B cell (primary cell): ENCODE measurements at regions not wholly inside any gene's neighbourhood (a gene's known extent, or its start where the extent isn't known, plus 50 kb on each side); places are given as distances from the start of the nearest gene placed in this dataset.

ENCODE experiments used
- ATAC-seq: fragments of 200-7000 bp; cut with Tn5 transposase; one replicate; pipeline ENCODE4 v1.10.0; 2021; ENCODE audit warnings: low read depth, mild to moderate bottlenecking, moderate number of reproducible peaks, moderate library complexity
- CTCF ChIA-PET: fragments of 350-600 bp; sonication (Branson Sonifier 250); formaldehyde crosslinking; loops from one replicate; lab custom pipeline; 2021; ENCODE audit warnings: antibody characterized with exemption, inconsistent platforms; lab: Charles Lee
- POLR2A ChIA-PET: fragments of 350-600 bp; sonication (Branson Sonifier 250); formaldehyde crosslinking; loops from one replicate; lab custom pipeline; 2021; ENCODE audit warnings: antibody characterized with exemption; lab: Charles Lee
- DNase-seq: peaks from one replicate; pipeline ENCODE4 v3.0.0; 2013
- H2AFZ ChIP-seq: 2 replicates; pipeline ENCODE4 v1.6.1; 2012; ENCODE audit warnings: mild to moderate bottlenecking, low read depth, low read length; ENCODE audit not compliant: insufficient read depth, poor library complexity, severe bottlenecking
- H3K27ac ChIP-seq, 2 donors: 1 replicate in 1 of 2; 2 replicates in 1 of 2; pipeline ENCODE4 v1.5.1; 2012 to 2013; ENCODE audit warnings: low read length in 2 of 2, mild to moderate bottlenecking in 2 of 2, moderate library complexity in 1 of 2
- H3K27me3 ChIP-seq, 4 experiments: fragments of 200-600 bp in 1 of 4; sonication (generic) in 1 of 4; replicated peaks in 1 of 4; 1 replicate in 2 of 4; 2 replicates in 2 of 4; pipeline versions ENCODE4 v1.6.1 to v1.7.0; 2013 to 2016; ENCODE audit warnings: low read length in 3 of 4, mild to moderate bottlenecking in 2 of 4, mixed read lengths in 1 of 4, moderate library complexity in 1 of 4; ENCODE audit not compliant: insufficient read depth in 4 of 4, control insufficient read depth in 3 of 4; ENCODE audit errors: control extremely low read depth in 1 of 4
- H3K36me3 ChIP-seq, 2 experiments: replicated peaks in 1 of 2; 1 replicate in 1 of 2; 2 replicates in 1 of 2; pipeline versions ENCODE4 v1.6.1 to v1.7.1; 2013; ENCODE audit warnings: low read length in 1 of 2; ENCODE audit not compliant: insufficient read depth in 2 of 2, control insufficient read depth in 1 of 2; ENCODE audit errors: control extremely low read depth in 1 of 2, extremely low read depth in 1 of 2
- H3K4me1 ChIP-seq, 2 donors: fragments of 200-600 bp in 1 of 2; sonication (generic) in 1 of 2; 1 replicate in 1 of 2; 2 replicates in 1 of 2; pipeline versions ENCODE4 v1.5.1 to v1.6.1; 2013 to 2017; ENCODE audit warnings: low read length in 2 of 2; ENCODE audit not compliant: control insufficient read depth in 2 of 2, insufficient read depth in 2 of 2
- H3K4me2 ChIP-seq: replicated peaks from 2 replicates; pipeline ENCODE3; 2012; ENCODE audit warnings: mild to moderate bottlenecking, low read depth, low read length; ENCODE audit not compliant: poor library complexity, severe bottlenecking
- H3K4me3 ChIP-seq, 5 experiments: fragments of 200-600 bp in 1 of 5; sonication (generic) in 1 of 5; 1 replicate in 3 of 5; 2 replicates in 2 of 5; pipeline versions ENCODE4 v1.5.1 to v1.7.0; 2011 to 2016; ENCODE audit warnings: low read length in 4 of 5, mild to moderate bottlenecking in 4 of 5, low read depth in 2 of 5, control low read depth in 1 of 5, moderate library complexity in 1 of 5; ENCODE audit not compliant: insufficient read depth in 1 of 5; ENCODE audit errors: control extremely low read depth in 1 of 5, extremely low read depth in 1 of 5
- H3K79me2 ChIP-seq: fragments of 200-600 bp; sonication (generic); one replicate; pipeline ENCODE4 v1.6.0; 2016; ENCODE audit warnings: low read length; ENCODE audit not compliant: control insufficient read depth, insufficient read depth
- H3K9ac ChIP-seq: fragments of 200-600 bp; sonication (generic); 2 replicates; pipeline ENCODE4 v1.6.1; 2017; ENCODE audit warnings: mild to moderate bottlenecking, low read length, moderate library complexity
- H3K9me3 ChIP-seq, 3 donors: one replicate each; pipeline versions ENCODE4 v1.6.1 to v1.7.1; 2013; ENCODE audit warnings: low read length in 2 of 3; ENCODE audit not compliant: control insufficient read depth in 2 of 3, insufficient read depth in 1 of 3; ENCODE audit errors: control extremely low read depth in 1 of 3
- H4K20me1 ChIP-seq: 2 replicates; pipeline ENCODE4 v1.6.0; 2012; ENCODE audit warnings: mild to moderate bottlenecking, low read length; ENCODE audit not compliant: insufficient read depth, control insufficient read depth, poor library complexity, severe bottlenecking
- H3K27ac Mint-ChIP-seq: one replicate; pipeline ENCODE4 v1.8.0; 2021; ENCODE audit warnings: mixed read lengths
- H3K27me3 Mint-ChIP-seq: one replicate; pipeline ENCODE4 v1.8.0; 2021; ENCODE audit warnings: mixed read lengths
- H3K4me1 Mint-ChIP-seq: one replicate; pipeline ENCODE4 v1.8.0; 2021; ENCODE audit warnings: mixed read lengths
- H3K4me3 Mint-ChIP-seq: one replicate; pipeline ENCODE4 v1.8.0; 2021; ENCODE audit warnings: mixed read lengths
- H3K9me3 Mint-ChIP-seq: one replicate; pipeline ENCODE4 v1.8.0; 2022; ENCODE audit warnings: mixed read lengths; ENCODE audit not compliant: insufficient read depth
- EZH2 ChIP-seq: IDR thresholded peaks from 2 replicates; pipeline ENCODE4 v1.6.1; 2012; ENCODE audit warnings: borderline replicate concordance, low read depth, mild to moderate bottlenecking, moderate library complexity, low read length; ENCODE audit not compliant: insufficient read depth, poor library complexity, severe bottlenecking
- WGBS: methylation state at CpG from one replicate; pipeline ENCODE4 v1.1.5; 2013; ENCODE audit warnings: missing lambda C conversion rate; ENCODE audit not compliant: insufficient coverage; 5-methylcytosine and 5-hydroxymethylcytosine counted together
- intact Hi-C: fragments of 100-400 bp; cut with micrococcal nuclease; formaldehyde crosslinking; loops from one replicate; pipeline ENCODE4 v1.10.0; 2022
- TF ChIP-seq, protein P1 (sequence below): fragments of 200-600 bp; IDR thresholded peaks from one replicate; pipeline ENCODE4 v1.8.0; 2022; ENCODE audit warnings: antibody characterized with exemption, mild to moderate bottlenecking

DNA sequence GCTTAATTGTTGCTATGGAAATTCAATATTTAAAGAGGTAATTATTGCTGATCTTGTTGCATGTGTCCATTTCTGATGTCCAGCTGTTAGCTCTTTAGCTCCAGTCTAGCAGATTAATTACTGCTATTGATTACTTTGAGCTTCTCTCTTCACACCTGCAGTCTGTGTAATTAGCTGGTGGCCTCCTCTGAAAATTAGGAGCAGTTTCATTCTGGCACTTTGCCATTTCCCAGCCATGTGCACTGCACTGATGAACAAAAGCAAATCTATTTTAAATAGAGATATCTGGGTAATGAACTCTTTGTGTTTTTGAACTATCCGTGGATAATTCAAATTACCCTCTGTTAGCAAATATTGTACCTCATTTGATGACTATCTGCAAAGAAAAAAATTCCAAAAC lies 275.9 kb downstream of the RNF144B start:
- no peaks in the 10 kb centered on the region for H3K36me3 ChIP-seq
- H3K4me3 Mint-ChIP-seq: no peak overlapping the region
- no peaks in the 10 kb centered on the region for H3K27me3 Mint-ChIP-seq
- no peaks in the 10 kb centered on the region for H3K9me3 Mint-ChIP-seq
- H3K4me3 ChIP-seq: no peak overlapping the region
- ChIA-PET POLR2A (no interaction called here), CTCF (no interaction called here)
- WGBS: no CpG with 5 or more reads among the region's 1 CpG
- H3K9me3 ChIP-seq: no peaks in the 10 kb centered on the region
- ATAC-seq (no peak), DNase-seq (no peak)
- no peaks in the 10 kb centered on the region for H3K4me1 ChIP-seq
- no peak overlapping the region for H3K4me2 ChIP-seq
- no peaks in the 10 kb centered on the region for H3K79me2 ChIP-seq
- no peak overlapping the region for H3K27ac ChIP-seq
- intact Hi-C loops: no loop called here
- no peak overlapping the region for H2AFZ ChIP-seq
- H3K9ac ChIP-seq: no peak overlapping the region
- no peaks in the 10 kb centered on the region for H3K4me1 Mint-ChIP-seq
- no peaks in the 10 kb centered on the region for H4K20me1 ChIP-seq
- no peak for TF ChIP-seq EZH2
- TF ChIP-seq, protein P1, sequence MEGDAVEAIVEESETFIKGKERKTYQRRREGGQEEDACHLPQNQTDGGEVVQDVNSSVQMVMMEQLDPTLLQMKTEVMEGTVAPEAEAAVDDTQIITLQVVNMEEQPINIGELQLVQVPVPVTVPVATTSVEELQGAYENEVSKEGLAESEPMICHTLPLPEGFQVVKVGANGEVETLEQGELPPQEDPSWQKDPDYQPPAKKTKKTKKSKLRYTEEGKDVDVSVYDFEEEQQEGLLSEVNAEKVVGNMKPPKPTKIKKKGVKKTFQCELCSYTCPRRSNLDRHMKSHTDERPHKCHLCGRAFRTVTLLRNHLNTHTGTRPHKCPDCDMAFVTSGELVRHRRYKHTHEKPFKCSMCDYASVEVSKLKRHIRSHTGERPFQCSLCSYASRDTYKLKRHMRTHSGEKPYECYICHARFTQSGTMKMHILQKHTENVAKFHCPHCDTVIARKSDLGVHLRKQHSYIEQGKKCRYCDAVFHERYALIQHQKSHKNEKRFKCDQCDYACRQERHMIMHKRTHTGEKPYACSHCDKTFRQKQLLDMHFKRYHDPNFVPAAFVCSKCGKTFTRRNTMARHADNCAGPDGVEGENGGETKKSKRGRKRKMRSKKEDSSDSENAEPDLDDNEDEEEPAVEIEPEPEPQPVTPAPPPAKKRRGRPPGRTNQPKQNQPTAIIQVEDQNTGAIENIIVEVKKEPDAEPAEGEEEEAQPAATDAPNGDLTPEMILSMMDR: no peak
- no peaks in the 10 kb centered on the region for H3K27me3 ChIP-seq
- H3K27ac Mint-ChIP-seq: no peak overlapping the region

DNA sequence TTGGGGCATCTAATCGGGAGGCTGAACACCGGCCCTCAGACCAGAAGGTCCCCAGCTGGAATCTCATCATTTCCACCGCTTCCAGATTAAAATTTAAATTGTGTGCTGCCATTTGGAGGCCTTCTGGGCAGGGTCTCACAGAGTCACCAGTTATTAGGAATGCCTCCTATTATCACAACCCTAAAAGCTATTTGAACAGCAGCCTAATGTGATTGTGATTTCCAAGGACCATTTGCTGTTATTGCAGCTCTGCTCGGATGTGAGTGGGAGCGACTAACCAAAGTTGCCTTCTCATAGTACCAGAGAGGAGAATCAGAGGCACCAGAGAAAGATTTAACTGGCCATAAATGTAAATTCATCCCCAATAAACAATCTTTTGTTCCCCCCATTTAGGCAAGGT lies 277.3 kb downstream of the RNF144B start:
- DNase-seq (no peak), ATAC-seq (no peak)
- POLR2A ChIA-PET: no interaction called here
- Histone ChIP-seq H3K9me3 (no peaks in the 10 kb centered on the region), H3K4me2 (no peak overlapping the region), H3K27ac (no peak overlapping the region), H3K27me3 (no peaks in the 10 kb centered on the region), H4K20me1 (no peaks in the 10 kb centered on the region), H3K36me3 (no peaks in the 10 kb centered on the region), H3K4me1 (no peaks in the 10 kb centered on the region), H3K79me2 (no peaks in the 10 kb centered on the region), H3K9ac (no peak overlapping the region), H2AFZ (no peak overlapping the region), H3K4me3 (no peak overlapping the region)
- 85% methylated on average over 3 of the region's 5 CpGs for WGBS
- Mint-ChIP-seq H3K27ac (no peak overlapping the region), H3K4me1 (no peaks in the 10 kb centered on the region), H3K4me3 (no peak overlapping the region), H3K9me3 (no peaks in the 10 kb centered on the region), H3K27me3 (no peaks in the 10 kb centered on the region)
- CTCF ChIA-PET: no interaction called here
- intact Hi-C loops: no loop called here
- TF ChIP-seq, protein P1: no peak
- no peak for TF ChIP-seq EZH2
